Kidney (tissue), 13 donors: ENCODE measurements at regions not wholly inside any gene's neighbourhood (a gene's known extent, or its start where the extent isn't known, plus 50 kb on each side); places are given as distances from the start of the nearest gene placed in this dataset.
"Not testable (repeated sequence)": the region's sequence is repeated elsewhere in the genome, so short reads cannot be mapped to it uniquely, and the experiment has no call there.

Source experiments
- DNase-seq, 5 donors: peaks; one replicate each; pipeline ENCODE4 v3.0.0-alpha.2; 2013 to 2020
- FAIRE-seq: peaks from 2 replicates; lab custom pipeline; 2012; peaks lifted over from hg19 to GRCh38; lab: Jason Lieb, UNC
- H3K27ac ChIP-seq, 2 donors: one replicate each; pipeline ENCODE4 v1.7.0; 2013; ENCODE audit warnings: low read depth in 2 of 2, low read length in 2 of 2, inconsistent platforms in 1 of 2
- H3K27me3 ChIP-seq: one replicate; pipeline ENCODE4 v1.7.1; 2013; ENCODE audit warnings: low read length, inconsistent platforms; ENCODE audit not compliant: control insufficient read depth, insufficient read depth
- H3K36me3 ChIP-seq, 3 donors: one replicate each; pipeline versions ENCODE4 v1.7.0 to v1.7.1; 2013; ENCODE audit warnings: low read length in 3 of 3, control low read depth in 1 of 3, inconsistent platforms in 1 of 3; ENCODE audit not compliant: insufficient read depth in 3 of 3, control insufficient read depth in 2 of 3
- H3K4me1 ChIP-seq, 3 donors: one replicate each; pipeline versions ENCODE4 v1.7.0 to v1.7.1; 2013; ENCODE audit warnings: low read length in 3 of 3, inconsistent platforms in 1 of 3, low read depth in 1 of 3; ENCODE audit not compliant: control insufficient read depth in 2 of 3, insufficient read depth in 2 of 3
- H3K4me3 ChIP-seq, 3 donors: one replicate each; pipeline versions ENCODE4 v1.7.0 to v1.8.1; 2013; ENCODE audit warnings: low read length in 3 of 3, control low read depth in 1 of 3, inconsistent platforms in 1 of 3
- H3K9ac ChIP-seq, 3 donors: one replicate each; pipeline versions ENCODE4 v1.7.0 to v1.7.1; 2013; ENCODE audit warnings: low read length in 3 of 3, control low read depth in 1 of 3, inconsistent platforms in 1 of 3
- H3K9me3 ChIP-seq, 3 donors: one replicate each; pipeline versions ENCODE4 v1.7.0 to v1.7.1; 2013; ENCODE audit warnings: low read length in 3 of 3, control low read depth in 1 of 3, inconsistent platforms in 1 of 3; ENCODE audit not compliant: control insufficient read depth in 2 of 3, insufficient read depth in 1 of 3
- intact Hi-C: fragments of 100-400 bp; cut with DNase I; formaldehyde crosslinking; loops from one replicate; pipeline ENCODE4 v1.11.1; 2022
- TF ChIP-seq, protein P1 (sequence below): IDR thresholded peaks from 3 replicates; pipeline ENCODE4 v1.5.1; 2012; ENCODE audit warnings: mild to moderate bottlenecking, moderate library complexity, borderline replicate concordance; ENCODE audit not compliant: insufficient read depth; ENCODE audit errors: extremely low read depth
- donor health status: control.
- donor health status: control.
- donor health status: control.
- donor health status: control.
- donor health status: control.
- donor health status: DM: yes; HTN: yes; CAD: no.
- donor health status: Normal renal cell carcinoma (clear cell type).

DNA sequence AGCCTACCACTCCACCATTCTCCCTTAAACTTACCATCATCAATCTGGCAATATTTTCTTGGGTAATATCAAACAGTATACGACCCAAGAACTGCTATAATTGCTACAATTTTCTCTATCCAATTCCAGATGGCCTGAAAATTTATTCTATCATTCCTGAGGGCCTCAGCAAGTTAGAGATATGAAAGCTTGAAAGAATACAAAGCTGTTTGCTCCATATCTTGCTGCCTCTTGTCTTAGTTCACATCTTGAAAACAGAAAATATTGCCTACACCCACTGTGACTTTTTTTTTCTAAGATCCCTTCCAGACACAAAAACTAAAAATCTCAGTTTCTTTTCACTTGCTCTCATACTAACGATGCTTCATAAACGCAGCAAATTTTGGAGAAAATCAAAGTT, 898.9 kb downstream of the OTOL1 start:
- no peaks in the 10 kb centered on the region for H3K9me3 ChIP-seq
- H3K27me3 ChIP-seq: no peaks in the 10 kb centered on the region
- TF ChIP-seq, protein P1, sequence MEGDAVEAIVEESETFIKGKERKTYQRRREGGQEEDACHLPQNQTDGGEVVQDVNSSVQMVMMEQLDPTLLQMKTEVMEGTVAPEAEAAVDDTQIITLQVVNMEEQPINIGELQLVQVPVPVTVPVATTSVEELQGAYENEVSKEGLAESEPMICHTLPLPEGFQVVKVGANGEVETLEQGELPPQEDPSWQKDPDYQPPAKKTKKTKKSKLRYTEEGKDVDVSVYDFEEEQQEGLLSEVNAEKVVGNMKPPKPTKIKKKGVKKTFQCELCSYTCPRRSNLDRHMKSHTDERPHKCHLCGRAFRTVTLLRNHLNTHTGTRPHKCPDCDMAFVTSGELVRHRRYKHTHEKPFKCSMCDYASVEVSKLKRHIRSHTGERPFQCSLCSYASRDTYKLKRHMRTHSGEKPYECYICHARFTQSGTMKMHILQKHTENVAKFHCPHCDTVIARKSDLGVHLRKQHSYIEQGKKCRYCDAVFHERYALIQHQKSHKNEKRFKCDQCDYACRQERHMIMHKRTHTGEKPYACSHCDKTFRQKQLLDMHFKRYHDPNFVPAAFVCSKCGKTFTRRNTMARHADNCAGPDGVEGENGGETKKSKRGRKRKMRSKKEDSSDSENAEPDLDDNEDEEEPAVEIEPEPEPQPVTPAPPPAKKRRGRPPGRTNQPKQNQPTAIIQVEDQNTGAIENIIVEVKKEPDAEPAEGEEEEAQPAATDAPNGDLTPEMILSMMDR: no peak
- H3K9ac ChIP-seq: no peak overlapping the region
- H3K36me3 ChIP-seq: no peaks in the 10 kb centered on the region
- no peaks in the 10 kb centered on the region for H3K4me1 ChIP-seq
- no peak for DNase-seq
- no peak for FAIRE-seq
- H3K4me3 ChIP-seq: no peak overlapping the region
- H3K27ac ChIP-seq: no peak overlapping the region
- intact Hi-C loops: no loop called here

GRCh38 chr3:162398554-162398953, 901.9 kb downstream of the OTOL1 start:
- H3K36me3 ChIP-seq: no peaks in the 10 kb centered on the region
- TF ChIP-seq, protein P1: no peak
- intact Hi-C loops: no loop called here
- H3K9me3 ChIP-seq: no peaks in the 10 kb centered on the region
- FAIRE-seq (no peak), DNase-seq (no peak)
- no peak overlapping the region for H3K27ac ChIP-seq
- no peak overlapping the region for H3K9ac ChIP-seq
- H3K4me1 ChIP-seq: no peaks in the 10 kb centered on the region
- H3K4me3 ChIP-seq: no peak overlapping the region
- no peaks in the 10 kb centered on the region for H3K27me3 ChIP-seq

DNA sequence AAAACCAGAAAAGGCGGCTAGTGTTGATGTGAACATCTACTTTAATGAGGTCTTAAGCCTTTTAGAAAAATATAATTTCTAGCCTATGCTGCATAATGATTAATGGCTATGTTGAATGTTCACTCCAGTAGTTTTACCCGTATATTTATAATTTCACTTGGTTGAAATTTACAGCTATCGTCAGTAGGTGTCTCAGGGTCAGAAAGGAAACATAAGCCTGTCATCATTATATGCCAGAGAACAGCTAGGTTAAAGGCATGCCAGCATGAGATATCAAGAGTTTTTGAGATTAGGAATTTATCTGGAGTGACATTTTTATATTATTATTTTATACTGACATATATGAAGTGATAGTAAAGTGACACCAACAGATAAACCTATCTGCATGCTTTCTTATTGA, 904.1 kb downstream of the OTOL1 start:
- H3K4me3 ChIP-seq: no peak overlapping the region

GRCh38 chr3:162411556-162411955, 914.9 kb downstream of the OTOL1 start:
- H3K9ac ChIP-seq, H3K4me1 ChIP-seq, DNase-seq, H3K27ac ChIP-seq, H3K4me3 ChIP-seq, H3K36me3 ChIP-seq, H3K9me3 ChIP-seq, H3K27me3 ChIP-seq, FAIRE-seq, intact Hi-C loops: not testable (repeated sequence)

More for the DNA sequence above, 904.1 kb downstream of the OTOL1 start:
- TF ChIP-seq, protein P1: no peak
- Histone ChIP-seq H3K9ac (no peak overlapping the region), H3K9me3 (no peaks in the 10 kb centered on the region), H3K36me3 (no peaks in the 10 kb centered on the region), H3K27me3 (no peaks in the 10 kb centered on the region), H3K4me1 (no peaks in the 10 kb centered on the region), H3K27ac (no peak overlapping the region)
- intact Hi-C loops: no loop called here
- no peak for FAIRE-seq
- no peak for DNase-seq
